ENCODE measurements at regions not wholly inside any gene's neighbourhood (a gene's known extent, or its start where the extent isn't known, plus 50 kb on each side); places are given as distances from the start of the nearest gene placed in this dataset.

GRCh38 chr3:17985658-17986347 lies 243.4 kb upstream of the TBC1D5 start:
- Histone ChIP-seq H3K4me1 (ENCODE audit: insufficient read depth, low read length) (no peaks in the 10 kb centered on the region), H3K79me2 (ENCODE audit: insufficient read depth, low read length) (no peaks in the 10 kb centered on the region), H3K9me3 (ENCODE audit: insufficient read depth, low read depth, low read length) (no peaks in the 10 kb centered on the region), H3K9ac (ENCODE audit: low read length) (no peak overlapping the region), H3K4me2 (ENCODE audit: low read length) (no peak overlapping the region), H3K4me3 (ENCODE audit: insufficient read depth, low read depth, low read length) (no peak overlapping the region), H3K36me3 (ENCODE audit: insufficient read depth, low read length) (no peaks in the 10 kb centered on the region), H3K27me3 (ENCODE audit: insufficient read depth, low read length) (peaks cover 5% of the 10 kb centered on the region), H2AFZ (ENCODE audit: low read depth, low read length) (no peak overlapping the region), H3K27ac (ENCODE audit: low read depth, low read length) (no peak overlapping the region), H4K20me1 (ENCODE audit: insufficient read depth, low read length) (no peaks in the 10 kb centered on the region)
- Mint-ChIP-seq H3K4me3 (ENCODE audit: unreplicated experiment) (no peak overlapping the region), H3K27me3 (ENCODE audit: low read depth, unreplicated experiment) (no peaks in the 10 kb centered on the region), H3K36me3 (ENCODE audit: low read depth, unreplicated experiment) (no peaks in the 10 kb centered on the region), H3K27ac (ENCODE audit: unreplicated experiment) (no peak overlapping the region), H3K4me1 (ENCODE audit: low read depth, unreplicated experiment) (peaks cover 3% of the 10 kb centered on the region), H3K9me3 (ENCODE audit: unreplicated experiment) (no peaks in the 10 kb centered on the region)
- TF ChIP-seq, protein P1, sequence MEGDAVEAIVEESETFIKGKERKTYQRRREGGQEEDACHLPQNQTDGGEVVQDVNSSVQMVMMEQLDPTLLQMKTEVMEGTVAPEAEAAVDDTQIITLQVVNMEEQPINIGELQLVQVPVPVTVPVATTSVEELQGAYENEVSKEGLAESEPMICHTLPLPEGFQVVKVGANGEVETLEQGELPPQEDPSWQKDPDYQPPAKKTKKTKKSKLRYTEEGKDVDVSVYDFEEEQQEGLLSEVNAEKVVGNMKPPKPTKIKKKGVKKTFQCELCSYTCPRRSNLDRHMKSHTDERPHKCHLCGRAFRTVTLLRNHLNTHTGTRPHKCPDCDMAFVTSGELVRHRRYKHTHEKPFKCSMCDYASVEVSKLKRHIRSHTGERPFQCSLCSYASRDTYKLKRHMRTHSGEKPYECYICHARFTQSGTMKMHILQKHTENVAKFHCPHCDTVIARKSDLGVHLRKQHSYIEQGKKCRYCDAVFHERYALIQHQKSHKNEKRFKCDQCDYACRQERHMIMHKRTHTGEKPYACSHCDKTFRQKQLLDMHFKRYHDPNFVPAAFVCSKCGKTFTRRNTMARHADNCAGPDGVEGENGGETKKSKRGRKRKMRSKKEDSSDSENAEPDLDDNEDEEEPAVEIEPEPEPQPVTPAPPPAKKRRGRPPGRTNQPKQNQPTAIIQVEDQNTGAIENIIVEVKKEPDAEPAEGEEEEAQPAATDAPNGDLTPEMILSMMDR (IDR thresholded peaks at IDR 0.05; ENCODE audit: insufficient read depth, low read depth, low read length) = no peak
- DNase-seq (ENCODE audit: low read depth) (peak; percentile 8), FAIRE-seq (no peak)

DNA sequence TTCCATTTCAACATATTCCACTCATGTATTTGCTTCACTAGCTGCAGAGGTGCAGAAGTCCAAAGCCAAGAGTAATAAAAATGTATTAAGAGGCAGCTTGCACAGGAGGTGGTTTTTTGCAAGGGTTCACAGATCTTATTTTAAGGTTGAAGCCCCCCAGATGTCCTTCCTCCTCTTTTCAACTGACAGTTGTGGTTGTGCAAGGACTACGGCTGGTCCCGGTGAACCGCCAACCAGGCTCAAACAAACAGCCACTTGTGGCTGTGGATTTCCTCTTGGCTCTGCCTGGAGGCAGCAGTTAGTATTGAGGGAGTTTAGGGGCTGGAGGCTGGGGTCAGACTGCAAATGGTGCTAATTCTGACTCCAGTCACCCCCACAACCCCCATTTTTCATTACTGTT lies 240.7 kb upstream of the TBC1D5 start:
- Histone ChIP-seq H3K27me3 (ENCODE audit: insufficient read depth, low read length) (peaks cover 5% of the 10 kb centered on the region), H3K79me2 (ENCODE audit: insufficient read depth, low read length) (no peaks in the 10 kb centered on the region), H3K4me1 (ENCODE audit: insufficient read depth, low read length) (no peaks in the 10 kb centered on the region), H4K20me1 (ENCODE audit: insufficient read depth, low read length) (no peaks in the 10 kb centered on the region), H3K36me3 (ENCODE audit: insufficient read depth, low read length) (no peaks in the 10 kb centered on the region), H2AFZ (ENCODE audit: low read depth, low read length) (no peak overlapping the region), H3K4me2 (ENCODE audit: low read length) (no peak overlapping the region), H3K9ac (ENCODE audit: low read length) (no peak overlapping the region), H3K27ac (ENCODE audit: low read depth, low read length) (no peak overlapping the region), H3K4me3 (ENCODE audit: insufficient read depth, low read depth, low read length) (no peak overlapping the region), H3K9me3 (ENCODE audit: insufficient read depth, low read depth, low read length) (no peaks in the 10 kb centered on the region)
- Mint-ChIP-seq H3K9me3 (ENCODE audit: unreplicated experiment) (no peaks in the 10 kb centered on the region), H3K27me3 (ENCODE audit: low read depth, unreplicated experiment) (no peaks in the 10 kb centered on the region), H3K36me3 (ENCODE audit: low read depth, unreplicated experiment) (no peaks in the 10 kb centered on the region), H3K27ac (ENCODE audit: unreplicated experiment) (no peak overlapping the region), H3K4me1 (ENCODE audit: low read depth, unreplicated experiment) (no peaks in the 10 kb centered on the region), H3K4me3 (ENCODE audit: unreplicated experiment) (no peak overlapping the region)
- DNase-seq (ENCODE audit: low read depth) = no peak
- FAIRE-seq = no peak
- TF ChIP-seq, protein P1 (IDR thresholded peaks at IDR 0.05; ENCODE audit: insufficient read depth, low read depth, low read length) = no peak
- TF ChIP-seq EZH2 (IDR thresholded peaks at IDR 0.05; ENCODE audit: insufficient read depth, low read length) = no peak

GRCh38 chr3:17982211-17982880 lies 239.9 kb upstream of the TBC1D5 start:
- TF ChIP-seq EZH2 (IDR thresholded peaks at IDR 0.05; ENCODE audit: insufficient read depth, low read length) = no peak
- TF ChIP-seq, protein P1 (IDR thresholded peaks at IDR 0.05; ENCODE audit: insufficient read depth, low read depth, low read length) = no peak
- Mint-ChIP-seq H3K27ac (ENCODE audit: unreplicated experiment) (no peak overlapping the region), H3K4me1 (ENCODE audit: low read depth, unreplicated experiment) (no peaks in the 10 kb centered on the region), H3K27me3 (ENCODE audit: low read depth, unreplicated experiment) (no peaks in the 10 kb centered on the region), H3K9me3 (ENCODE audit: unreplicated experiment) (no peaks in the 10 kb centered on the region), H3K4me3 (ENCODE audit: unreplicated experiment) (no peak overlapping the region), H3K36me3 (ENCODE audit: low read depth, unreplicated experiment) (no peaks in the 10 kb centered on the region)
- Histone ChIP-seq H2AFZ (ENCODE audit: low read depth, low read length) (no peak overlapping the region), H3K36me3 (ENCODE audit: insufficient read depth, low read length) (no peaks in the 10 kb centered on the region), H3K9ac (ENCODE audit: low read length) (no peak overlapping the region), H3K79me2 (ENCODE audit: insufficient read depth, low read length) (no peaks in the 10 kb centered on the region), H3K4me1 (ENCODE audit: insufficient read depth, low read length) (no peaks in the 10 kb centered on the region), H3K27me3 (ENCODE audit: insufficient read depth, low read length) (peaks cover 5% of the 10 kb centered on the region), H3K4me2 (ENCODE audit: low read length) (no peak overlapping the region), H3K27ac (ENCODE audit: low read depth, low read length) (no peak overlapping the region), H3K4me3 (ENCODE audit: insufficient read depth, low read depth, low read length) (no peak overlapping the region), H3K9me3 (ENCODE audit: insufficient read depth, low read depth, low read length) (no peaks in the 10 kb centered on the region), H4K20me1 (ENCODE audit: insufficient read depth, low read length) (no peaks in the 10 kb centered on the region)
- FAIRE-seq (no peak), DNase-seq (ENCODE audit: low read depth) (no peak)

Measured in astrocyte (in vitro differentiated cells and primary cell).